ENCODE measurements at regions not wholly inside any gene's neighbourhood (a gene's known extent, or its start where the extent isn't known, plus 50 kb on each side); places are given as distances from the start of the nearest gene placed in this dataset.

- TF ChIP-seq ETV6 (CRISPR knock-in tag; IDR thresholded peaks at IDR 0.05) (no peak), ZNF138 (CRISPR knock-in tag; conservative IDR thresholded peaks at IDR 0.05) (no peak), GABPB1 (CRISPR knock-in tag; IDR thresholded peaks at IDR 0.05) (no peak), FOXJ3 (CRISPR knock-in tag; IDR thresholded peaks at IDR 0.05; ENCODE audit: borderline replicate concordance) (no peak), GTF2I (CRISPR knock-in tag; conservative IDR thresholded peaks at IDR 0.05) (no peak), PRRX2 (CRISPR knock-in tag; IDR thresholded peaks at IDR 0.05) (no peak), CBFB (CRISPR knock-in tag; IDR thresholded peaks at IDR 0.05; ENCODE audit: low read depth) (no peak), MLX (CRISPR knock-in tag; IDR thresholded peaks at IDR 0.05) (no peak)
Observed at GRCh38 chr14:94940263-94940993, 170.5 kb upstream of the GSC start.

All from WTC11 (cell line).